HCT116 (cell line): ENCODE measurements at regions not wholly inside any gene's neighbourhood (a gene's known extent, or its start where the extent isn't known, plus 50 kb on each side); places are given as distances from the start of the nearest gene placed in this dataset.

Experiments
- ATAC-seq: fragments of 200-7000 bp; cut with Tn5 transposase; 2 replicates; pipeline ENCODE4 v1.9.1; 2020; ENCODE audit warnings: mild to moderate bottlenecking, moderate library complexity
- BruUV-seq: library from RNA; stranded (reverse); fragments of 400-500 nt; replicated peaks from 2 replicates; lab custom pipeline; 2021; lab: Mats Ljungman, UMichigan
- CTCF ChIA-PET: fragments of 300-600 bp; sonication (Branson Sonifier 250); formaldehyde crosslinking; loops from one replicate; lab custom pipeline; 2021; ENCODE audit warnings: antibody characterized with exemption; lab: Charles Lee
- POLR2A ChIA-PET: fragments of 300-600, 350-600 bp; sonication (Branson Sonifier 250); formaldehyde crosslinking; loops from one replicate; lab custom pipeline; 2021; ENCODE audit warnings: antibody characterized with exemption; lab: Charles Lee
- RAD21 ChIA-PET, 2 experiments: fragments of 300-600 bp; sonication (Branson Sonifier 250); formaldehyde crosslinking; loops; one replicate each; lab custom pipeline; 2023; ENCODE audit warnings: low total read pairs in 2 of 2; ENCODE audit not compliant: uncharacterized antibody in 2 of 2, unreplicated experiment in 2 of 2, low non-redundant PET in 1 of 2; lab: Charles Lee
- DNase-seq: peaks from one replicate; pipeline ENCODE4 v3.0.0-alpha.2; 2010; ENCODE audit warnings: low read depth, low spot score
- H2AFZ ChIP-seq: fragments of 200-600 bp; shearing (Covaris generic), sonication (generic); 2 replicates; pipeline ENCODE4 v1.6.1; 2017; ENCODE audit warnings: low read depth, mixed run types, mixed read lengths, antibody characterized with exemption, low read length; ENCODE audit not compliant: poor library complexity, severe bottlenecking
- H3K27ac ChIP-seq: 2 replicates; pipeline ENCODE4 v1.5.1; 2012; ENCODE audit warnings: low read depth, low read length
- H3K27me3 ChIP-seq: fragments of 200-600 bp; sonication (generic); 2 replicates; pipeline ENCODE4 v1.6.1; 2016; ENCODE audit warnings: mixed run types, low read length, mixed read lengths; ENCODE audit not compliant: insufficient read depth
- H3K36me3 ChIP-seq, 2 experiments: fragments of 200-500 bp in 1 of 2; fragments of 200-600 bp in 1 of 2; sonication (Bioruptor generic) in 1 of 2; sonication (generic) in 1 of 2; 2 replicates each; pipeline versions ENCODE4 v1.5.1 to v1.6.1; 2014 to 2016; ENCODE audit warnings: low read length in 2 of 2, inconsistent platforms in 1 of 2, mixed read lengths in 1 of 2, mixed run types in 1 of 2; ENCODE audit not compliant: insufficient read depth in 2 of 2, control insufficient read depth in 1 of 2
- H3K4me1 ChIP-seq, 2 experiments: fragments of 200-600 bp in 1 of 2; sonication (generic) in 1 of 2; 2 replicates each; pipeline versions ENCODE4 v1.5.1 to v1.6.1; 2012 to 2017; ENCODE audit warnings: low read length in 2 of 2, inconsistent platforms in 1 of 2, mild to moderate bottlenecking in 1 of 2, mixed read lengths in 1 of 2, mixed run types in 1 of 2, moderate library complexity in 1 of 2; ENCODE audit not compliant: insufficient read depth in 2 of 2, control insufficient read depth in 1 of 2
- H3K4me2 ChIP-seq: fragments of 200-600 bp; sonication (generic); 2 replicates; pipeline ENCODE4 v1.6.1; 2017; ENCODE audit warnings: mixed run types, low read length, mixed read lengths
- H3K4me3 ChIP-seq, 2 experiments: fragments of 200-600 bp in 1 of 2; sonication (generic) in 1 of 2; replicated peaks in 1 of 2; 2 replicates each; pipeline ENCODE4 v1.5.1; 2011 to 2016; ENCODE audit warnings: low read length in 2 of 2, control low read depth in 1 of 2, low read depth in 1 of 2, mild to moderate bottlenecking in 1 of 2, mixed read lengths in 1 of 2, mixed run types in 1 of 2
- H3K79me2 ChIP-seq: fragments of 200-600 bp; sonication (generic); 2 replicates; pipeline ENCODE4 v1.6.1; 2017; ENCODE audit warnings: mild to moderate bottlenecking, mixed run types, low read length, moderate library complexity, mixed read lengths; ENCODE audit not compliant: insufficient read depth
- H3K9ac ChIP-seq: fragments of 200-600 bp; sonication (generic); 2 replicates; pipeline ENCODE4 v1.6.1; 2016; ENCODE audit warnings: low read length, mixed read lengths
- H3K9me2 ChIP-seq: fragments of 200-600 bp; sonication (generic), shearing (Covaris generic); 2 replicates; pipeline ENCODE4 v1.6.1; 2017; ENCODE audit warnings: mixed run types, mild to moderate bottlenecking, moderate library complexity; ENCODE audit not compliant: insufficient read depth
- H3K9me3 ChIP-seq, 2 experiments: fragments of 200-500 bp in 1 of 2; fragments of 200-600 bp in 1 of 2; sonication (Bioruptor generic) in 1 of 2; sonication (generic) in 1 of 2; 2 replicates each; pipeline ENCODE4 v1.6.1; 2014 to 2017; ENCODE audit warnings: low read length in 2 of 2, mixed read lengths in 2 of 2, inconsistent platforms in 1 of 2, low read depth in 1 of 2, mild to moderate bottlenecking in 1 of 2, mixed run types in 1 of 2, moderate library complexity in 1 of 2; ENCODE audit not compliant: control insufficient read depth in 1 of 2, insufficient read depth in 1 of 2
- H4K20me1 ChIP-seq: fragments of 200-600 bp; sonication (generic), shearing (Covaris generic); 2 replicates; pipeline ENCODE4 v1.6.1; 2017; ENCODE audit warnings: mixed run types, mild to moderate bottlenecking, moderate library complexity; ENCODE audit not compliant: insufficient read depth
- CBX3 ChIP-seq: IDR thresholded peaks from 2 replicates; pipeline ENCODE4 v1.6.1; 2012; ENCODE audit warnings: low read depth
- CEBPB ChIP-seq: IDR thresholded peaks from 2 replicates; pipeline ENCODE4 v1.6.1; 2012; ENCODE audit warnings: low read depth
- EGR1 ChIP-seq: IDR thresholded peaks from 2 replicates; pipeline ENCODE4 v1.6.1; 2012; ENCODE audit warnings: low read depth
- ELF1 ChIP-seq: IDR thresholded peaks from 2 replicates; pipeline ENCODE4 v1.6.1; 2012; ENCODE audit warnings: low read depth, borderline replicate concordance
- EZH2 ChIP-seq: fragments of 200-600 bp; sonication (generic); IDR thresholded peaks from 2 replicates; pipeline ENCODE4 v1.6.1; 2017; ENCODE audit warnings: antibody characterized with exemption, mixed run types
- EZH2phosphoT487 ChIP-seq: fragments of 200-600 bp; IDR thresholded peaks from 2 replicates; pipeline ENCODE4 v1.6.1; 2018; ENCODE audit warnings: antibody characterized with exemption, borderline replicate concordance
- JUND ChIP-seq: IDR thresholded peaks from 2 replicates; pipeline ENCODE4 v1.6.1; 2012
- POLR2A ChIP-seq: IDR thresholded peaks from 2 replicates; pipeline ENCODE4 v1.7.0; 2011; ENCODE audit warnings: borderline replicate concordance; ENCODE audit not compliant: insufficient read depth, insufficient read length; ENCODE audit errors: extremely low read depth
- RAD21 ChIP-seq: IDR thresholded peaks from 2 replicates; pipeline ENCODE4 v1.6.1; 2012; ENCODE audit warnings: low read depth, mild to moderate bottlenecking
- SP1 ChIP-seq: IDR thresholded peaks from 2 replicates; pipeline ENCODE4 v1.6.1; 2012; ENCODE audit warnings: low read depth
- ZNF274 ChIP-seq: fragments of 200-500 bp; sonication (Bioruptor generic); IDR thresholded peaks from 2 replicates; pipeline ENCODE4 v1.6.1; 2014; ENCODE audit warnings: mild to moderate bottlenecking, low read depth, low read length, inconsistent platforms
- intact Hi-C: fragments of 100-400 bp; cut with micrococcal nuclease; formaldehyde crosslinking; loops from 2 replicates; pipeline ENCODE4 v1.10.0; 2022
- TF ChIP-seq, protein P1 (sequence below): IDR thresholded peaks from 2 replicates; pipeline ENCODE4 v1.6.1; 2012; ENCODE audit warnings: low read depth
- TF ChIP-seq, protein P2 (sequence below): IDR thresholded peaks from 2 replicates; pipeline ENCODE4 v1.6.1; 2011; ENCODE audit warnings: mild to moderate bottlenecking, low read length, moderate library complexity; ENCODE audit not compliant: insufficient replicate concordance; ENCODE audit errors: extremely low read depth
- TF ChIP-seq, protein P3 (sequence below): IDR thresholded peaks from 2 replicates; pipeline ENCODE4 v1.6.1; 2012

DNA sequence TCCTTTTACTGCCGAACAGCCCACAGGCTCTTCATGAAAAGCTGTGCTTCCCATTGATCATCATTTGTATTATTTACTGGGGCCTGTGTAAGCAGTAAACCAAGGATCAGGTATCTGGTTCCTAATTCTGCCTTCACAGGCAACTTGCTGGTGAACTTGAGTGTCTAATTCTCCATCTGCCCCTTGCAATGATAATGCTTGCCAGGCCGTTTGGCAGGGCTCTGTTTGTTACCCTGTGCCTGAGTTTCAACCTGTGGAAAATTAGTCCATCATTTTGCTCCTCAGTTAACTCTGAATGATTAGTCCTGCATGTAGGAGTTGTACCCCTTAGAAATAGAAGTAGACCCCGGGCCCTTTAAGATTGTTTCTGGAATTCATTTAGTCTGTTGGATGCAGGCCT is 298.4 kb upstream of the CADM1 start:
- Histone ChIP-seq H4K20me1 (no peaks in the 10 kb centered on the region), H2AFZ (no peak overlapping the region), H3K9me2 (no peaks in the 10 kb centered on the region), H3K4me1 (no peaks in the 10 kb centered on the region), H3K27me3 (no peaks in the 10 kb centered on the region), H3K9ac (no peak overlapping the region), H3K79me2 (no peaks in the 10 kb centered on the region), H3K9me3 (peaks cover 5 to 7% of the 10 kb centered on the region in 2 experiments; a peak in 2 of 4 replicates), H3K4me3 (no peak overlapping the region), H3K36me3 (no peaks in the 10 kb centered on the region), H3K27ac (no peak overlapping the region), H3K4me2 (no peak overlapping the region)
- CTCF ChIA-PET: no interaction called here
- RAD21 ChIA-PET: no interaction called here
- intact Hi-C loops: no loop called here
- ATAC-seq: no peak
- TF ChIP-seq JUND (no peak), EZH2 (no peak), SP1 (no peak), EZH2phosphoT487 (no peak), CEBPB (no peak), RAD21 (no peak), POLR2A (no peak), EGR1 (no peak), CBX3 (no peak), ZNF274 (no peak), ELF1 (no peak)
- TF ChIP-seq, protein P1, sequence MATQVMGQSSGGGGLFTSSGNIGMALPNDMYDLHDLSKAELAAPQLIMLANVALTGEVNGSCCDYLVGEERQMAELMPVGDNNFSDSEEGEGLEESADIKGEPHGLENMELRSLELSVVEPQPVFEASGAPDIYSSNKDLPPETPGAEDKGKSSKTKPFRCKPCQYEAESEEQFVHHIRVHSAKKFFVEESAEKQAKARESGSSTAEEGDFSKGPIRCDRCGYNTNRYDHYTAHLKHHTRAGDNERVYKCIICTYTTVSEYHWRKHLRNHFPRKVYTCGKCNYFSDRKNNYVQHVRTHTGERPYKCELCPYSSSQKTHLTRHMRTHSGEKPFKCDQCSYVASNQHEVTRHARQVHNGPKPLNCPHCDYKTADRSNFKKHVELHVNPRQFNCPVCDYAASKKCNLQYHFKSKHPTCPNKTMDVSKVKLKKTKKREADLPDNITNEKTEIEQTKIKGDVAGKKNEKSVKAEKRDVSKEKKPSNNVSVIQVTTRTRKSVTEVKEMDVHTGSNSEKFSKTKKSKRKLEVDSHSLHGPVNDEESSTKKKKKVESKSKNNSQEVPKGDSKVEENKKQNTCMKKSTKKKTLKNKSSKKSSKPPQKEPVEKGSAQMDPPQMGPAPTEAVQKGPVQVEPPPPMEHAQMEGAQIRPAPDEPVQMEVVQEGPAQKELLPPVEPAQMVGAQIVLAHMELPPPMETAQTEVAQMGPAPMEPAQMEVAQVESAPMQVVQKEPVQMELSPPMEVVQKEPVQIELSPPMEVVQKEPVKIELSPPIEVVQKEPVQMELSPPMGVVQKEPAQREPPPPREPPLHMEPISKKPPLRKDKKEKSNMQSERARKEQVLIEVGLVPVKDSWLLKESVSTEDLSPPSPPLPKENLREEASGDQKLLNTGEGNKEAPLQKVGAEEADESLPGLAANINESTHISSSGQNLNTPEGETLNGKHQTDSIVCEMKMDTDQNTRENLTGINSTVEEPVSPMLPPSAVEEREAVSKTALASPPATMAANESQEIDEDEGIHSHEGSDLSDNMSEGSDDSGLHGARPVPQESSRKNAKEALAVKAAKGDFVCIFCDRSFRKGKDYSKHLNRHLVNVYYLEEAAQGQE: no peak
- TF ChIP-seq, protein P2, sequence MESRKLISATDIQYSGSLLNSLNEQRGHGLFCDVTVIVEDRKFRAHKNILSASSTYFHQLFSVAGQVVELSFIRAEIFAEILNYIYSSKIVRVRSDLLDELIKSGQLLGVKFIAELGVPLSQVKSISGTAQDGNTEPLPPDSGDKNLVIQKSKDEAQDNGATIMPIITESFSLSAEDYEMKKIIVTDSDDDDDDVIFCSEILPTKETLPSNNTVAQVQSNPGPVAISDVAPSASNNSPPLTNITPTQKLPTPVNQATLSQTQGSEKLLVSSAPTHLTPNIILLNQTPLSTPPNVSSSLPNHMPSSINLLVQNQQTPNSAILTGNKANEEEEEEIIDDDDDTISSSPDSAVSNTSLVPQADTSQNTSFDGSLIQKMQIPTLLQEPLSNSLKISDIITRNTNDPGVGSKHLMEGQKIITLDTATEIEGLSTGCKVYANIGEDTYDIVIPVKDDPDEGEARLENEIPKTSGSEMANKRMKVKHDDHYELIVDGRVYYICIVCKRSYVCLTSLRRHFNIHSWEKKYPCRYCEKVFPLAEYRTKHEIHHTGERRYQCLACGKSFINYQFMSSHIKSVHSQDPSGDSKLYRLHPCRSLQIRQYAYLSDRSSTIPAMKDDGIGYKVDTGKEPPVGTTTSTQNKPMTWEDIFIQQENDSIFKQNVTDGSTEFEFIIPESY: no peak
- TF ChIP-seq, protein P3, sequence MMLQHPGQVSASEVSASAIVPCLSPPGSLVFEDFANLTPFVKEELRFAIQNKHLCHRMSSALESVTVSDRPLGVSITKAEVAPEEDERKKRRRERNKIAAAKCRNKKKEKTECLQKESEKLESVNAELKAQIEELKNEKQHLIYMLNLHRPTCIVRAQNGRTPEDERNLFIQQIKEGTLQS: no peak
- POLR2A ChIA-PET: no interaction called here
- DNase-seq: no peak
- no TSS peak for BruUV-seq
